ENCODE measurements at regions not wholly inside any gene's neighbourhood (a gene's known extent, or its start where the extent isn't known, plus 50 kb on each side); places are given as distances from the start of the nearest gene placed in this dataset.

- no peaks in the 10 kb centered on the region for H3K36me3 Mint-ChIP-seq
- no peak overlapping the region for H3K27ac ChIP-seq (ENCODE audit: low read depth in 1 of 2, low read length in 2 of 2)
- H3K4me3 ChIP-seq (replicated peaks in 1 of 3; ENCODE audit: low read depth in 2 of 3, low read length in 3 of 3), result no peak overlapping the region
- H3K27me3 Mint-ChIP-seq (ENCODE audit: low read depth in 3 of 3), result no peaks in the 10 kb centered on the region
- intact Hi-C loops (cut with micrococcal nuclease), result no loop called here
- no peaks in the 10 kb centered on the region for H3K4me1 Mint-ChIP-seq
- no peak for DNase-seq
- 100% methylated on average over 1 of the region's 3 CpGs for WGBS (ENCODE audit: insufficient coverage)
- no peak overlapping the region for H3K4me3 Mint-ChIP-seq
- no peak overlapping the region for H2AFZ ChIP-seq (ENCODE audit: insufficient read depth, low read depth, low read length, poor library complexity, severe bottlenecking)
- H3K9me3 ChIP-seq (replicated peaks in 1 of 2; ENCODE audit: control insufficient read depth in 1 of 2, insufficient read depth in 1 of 2, low read length in 2 of 2), result no peaks in the 10 kb centered on the region
- no peak overlapping the region for H3K9ac ChIP-seq (ENCODE audit: insufficient read depth, low read length, poor library complexity, severe bottlenecking)
- H3K36me3 ChIP-seq (replicated peaks in 1 of 2; ENCODE audit: control insufficient read depth in 1 of 2, insufficient read depth in 2 of 2, low read length in 2 of 2), result no peaks in the 10 kb centered on the region
- no peak overlapping the region for H3K4me2 ChIP-seq (replicated peaks; ENCODE audit: extremely low read depth, low read length, poor library complexity, severe bottlenecking)
- no peaks in the 10 kb centered on the region for H4K20me1 ChIP-seq (ENCODE audit: insufficient read depth, low read length)
- no peak overlapping the region for H3K27ac Mint-ChIP-seq
- H3K4me1 ChIP-seq (ENCODE audit: control insufficient read depth in 1 of 2, insufficient read depth in 2 of 2, low read length in 2 of 2), result no peaks in the 10 kb centered on the region
- TF ChIP-seq, protein P1, sequence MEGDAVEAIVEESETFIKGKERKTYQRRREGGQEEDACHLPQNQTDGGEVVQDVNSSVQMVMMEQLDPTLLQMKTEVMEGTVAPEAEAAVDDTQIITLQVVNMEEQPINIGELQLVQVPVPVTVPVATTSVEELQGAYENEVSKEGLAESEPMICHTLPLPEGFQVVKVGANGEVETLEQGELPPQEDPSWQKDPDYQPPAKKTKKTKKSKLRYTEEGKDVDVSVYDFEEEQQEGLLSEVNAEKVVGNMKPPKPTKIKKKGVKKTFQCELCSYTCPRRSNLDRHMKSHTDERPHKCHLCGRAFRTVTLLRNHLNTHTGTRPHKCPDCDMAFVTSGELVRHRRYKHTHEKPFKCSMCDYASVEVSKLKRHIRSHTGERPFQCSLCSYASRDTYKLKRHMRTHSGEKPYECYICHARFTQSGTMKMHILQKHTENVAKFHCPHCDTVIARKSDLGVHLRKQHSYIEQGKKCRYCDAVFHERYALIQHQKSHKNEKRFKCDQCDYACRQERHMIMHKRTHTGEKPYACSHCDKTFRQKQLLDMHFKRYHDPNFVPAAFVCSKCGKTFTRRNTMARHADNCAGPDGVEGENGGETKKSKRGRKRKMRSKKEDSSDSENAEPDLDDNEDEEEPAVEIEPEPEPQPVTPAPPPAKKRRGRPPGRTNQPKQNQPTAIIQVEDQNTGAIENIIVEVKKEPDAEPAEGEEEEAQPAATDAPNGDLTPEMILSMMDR (IDR thresholded peaks at IDR 0.05), result no peak
- H3K9me3 Mint-ChIP-seq, result peaks cover 0 to 5% (median under 1%) of the 10 kb centered on the region in 7 donors
- no peaks in the 10 kb centered on the region for H3K27me3 ChIP-seq (ENCODE audit: control insufficient read depth in 2 of 2, insufficient read depth in 2 of 2, low read length in 2 of 2)
- no peaks in the 10 kb centered on the region for H3K79me2 ChIP-seq (ENCODE audit: insufficient read depth, low read length)
Measured at GRCh38 chr9:7859701-7860334, 60.2 kb upstream of the DMAC1 start.

- Mint-ChIP-seq H3K4me3 (no peak overlapping the region), H3K27ac (no peak overlapping the region), H3K27me3 (ENCODE audit: low read depth in 3 of 3) (no peaks in the 10 kb centered on the region), H3K9me3 (peaks cover 0 to 5% (median 2%) of the 10 kb centered on the region in 7 donors), H3K4me1 (no peaks in the 10 kb centered on the region), H3K36me3 (no peaks in the 10 kb centered on the region)
- H3K36me3 ChIP-seq (replicated peaks in 1 of 2; ENCODE audit: control insufficient read depth in 1 of 2, insufficient read depth in 2 of 2, low read length in 2 of 2), result no peaks in the 10 kb centered on the region
- no peaks in the 10 kb centered on the region for H3K4me1 ChIP-seq (ENCODE audit: control insufficient read depth in 1 of 2, insufficient read depth in 2 of 2, low read length in 2 of 2)
- no peaks in the 10 kb centered on the region for H3K79me2 ChIP-seq (ENCODE audit: insufficient read depth, low read length)
- no peak overlapping the region for H2AFZ ChIP-seq (ENCODE audit: insufficient read depth, low read depth, low read length, poor library complexity, severe bottlenecking)
- DNase-seq, result no peak
- H3K4me2 ChIP-seq (replicated peaks; ENCODE audit: extremely low read depth, low read length, poor library complexity, severe bottlenecking), result no peak overlapping the region
- no peaks in the 10 kb centered on the region for H3K27me3 ChIP-seq (ENCODE audit: control insufficient read depth in 2 of 2, insufficient read depth in 2 of 2, low read length in 2 of 2)
- no peak overlapping the region for H3K9ac ChIP-seq (ENCODE audit: insufficient read depth, low read length, poor library complexity, severe bottlenecking)
- no peaks in the 10 kb centered on the region for H4K20me1 ChIP-seq (ENCODE audit: insufficient read depth, low read length)
- no peak overlapping the region for H3K27ac ChIP-seq (ENCODE audit: low read depth in 1 of 2, low read length in 2 of 2)
- TF ChIP-seq, protein P1 (IDR thresholded peaks at IDR 0.05), result no peak
- no peak overlapping the region for H3K4me3 ChIP-seq (replicated peaks in 1 of 3; ENCODE audit: low read depth in 2 of 3, low read length in 3 of 3)
- no CpG with 5 or more reads among the region's 2 CpGs for WGBS (ENCODE audit: insufficient coverage)
- intact Hi-C loops (cut with micrococcal nuclease), result no loop called here
- no peaks in the 10 kb centered on the region for H3K9me3 ChIP-seq (replicated peaks in 1 of 2; ENCODE audit: control insufficient read depth in 1 of 2, insufficient read depth in 1 of 2, low read length in 2 of 2)
Measured at GRCh38 chr9:7858166-7858565, 58.6 kb upstream of the DMAC1 start.
